ENCODE measurements at regions not wholly inside any gene's neighbourhood (a gene's known extent, or its start where the extent isn't known, plus 50 kb on each side); places are given as distances from the start of the nearest gene placed in this dataset.
"Not testable (repeated sequence)": the region's sequence is repeated elsewhere in the genome, so short reads cannot be mapped to it uniquely, and the experiment has no call there.

DNA sequence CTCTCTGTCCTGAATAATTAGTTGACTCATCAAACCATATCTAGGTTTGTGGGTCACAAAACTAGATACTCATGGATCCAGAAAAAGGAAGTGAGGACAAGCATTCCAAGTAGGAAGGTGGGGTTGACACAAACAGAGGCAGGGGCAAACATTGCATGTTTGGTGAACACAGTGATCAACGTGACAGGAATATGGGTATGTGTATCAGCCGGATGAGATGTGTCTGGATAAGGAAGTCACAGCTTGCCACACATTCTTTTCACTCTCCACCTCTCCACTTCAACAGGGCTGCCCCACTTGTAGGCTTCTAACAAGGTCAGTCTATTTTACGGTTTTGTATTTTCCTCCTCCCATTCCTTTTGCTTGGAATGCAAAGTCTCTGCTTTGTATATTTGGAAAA, 319.0 kb downstream of the CYRIA start:
- no peaks in the 10 kb centered on the region for H3K79me2 ChIP-seq (replicated peaks; ENCODE audit: insufficient read depth, low read length)
- H3K4me3 ChIP-seq (ENCODE audit: low read length) = no peak overlapping the region
- H3K27me3 ChIP-seq (ENCODE audit: insufficient read depth, low read depth, low read length) = no peaks in the 10 kb centered on the region
- no peak overlapping the region for H2AFZ ChIP-seq (ENCODE audit: low read depth, low read length)
- H3K27ac ChIP-seq (ENCODE audit: low read length) = no peak overlapping the region
- H3K9me3 ChIP-seq (ENCODE audit: low read length) = peaks cover 3% of the 10 kb centered on the region
- TF ChIP-seq TAF1 (IDR thresholded peaks at IDR 0.05; ENCODE audit: low read depth) (no peak), POLR2AphosphoS5 (IDR thresholded peaks at IDR 0.05) (no peak), SMC3 (conservative IDR thresholded peaks at IDR 0.05; ENCODE audit: poor library complexity) (no peak), RAD21 (conservative IDR thresholded peaks at IDR 0.05) (no peak), MXI1 (conservative IDR thresholded peaks at IDR 0.05; ENCODE audit: poor library complexity, severe bottlenecking) (no peak), EP300 (conservative IDR thresholded peaks at IDR 0.05; ENCODE audit: poor library complexity, severe bottlenecking) (no peak), EZH2 (IDR thresholded peaks at IDR 0.05; ENCODE audit: borderline replicate concordance, insufficient read depth, low read length, poor library complexity, severe bottlenecking) (no peak)
- TF ChIP-seq, protein P1, sequence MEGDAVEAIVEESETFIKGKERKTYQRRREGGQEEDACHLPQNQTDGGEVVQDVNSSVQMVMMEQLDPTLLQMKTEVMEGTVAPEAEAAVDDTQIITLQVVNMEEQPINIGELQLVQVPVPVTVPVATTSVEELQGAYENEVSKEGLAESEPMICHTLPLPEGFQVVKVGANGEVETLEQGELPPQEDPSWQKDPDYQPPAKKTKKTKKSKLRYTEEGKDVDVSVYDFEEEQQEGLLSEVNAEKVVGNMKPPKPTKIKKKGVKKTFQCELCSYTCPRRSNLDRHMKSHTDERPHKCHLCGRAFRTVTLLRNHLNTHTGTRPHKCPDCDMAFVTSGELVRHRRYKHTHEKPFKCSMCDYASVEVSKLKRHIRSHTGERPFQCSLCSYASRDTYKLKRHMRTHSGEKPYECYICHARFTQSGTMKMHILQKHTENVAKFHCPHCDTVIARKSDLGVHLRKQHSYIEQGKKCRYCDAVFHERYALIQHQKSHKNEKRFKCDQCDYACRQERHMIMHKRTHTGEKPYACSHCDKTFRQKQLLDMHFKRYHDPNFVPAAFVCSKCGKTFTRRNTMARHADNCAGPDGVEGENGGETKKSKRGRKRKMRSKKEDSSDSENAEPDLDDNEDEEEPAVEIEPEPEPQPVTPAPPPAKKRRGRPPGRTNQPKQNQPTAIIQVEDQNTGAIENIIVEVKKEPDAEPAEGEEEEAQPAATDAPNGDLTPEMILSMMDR (IDR thresholded peaks at IDR 0.05; ENCODE audit: poor library complexity, severe bottlenecking) = no peak
- TF ChIP-seq, protein P2, sequence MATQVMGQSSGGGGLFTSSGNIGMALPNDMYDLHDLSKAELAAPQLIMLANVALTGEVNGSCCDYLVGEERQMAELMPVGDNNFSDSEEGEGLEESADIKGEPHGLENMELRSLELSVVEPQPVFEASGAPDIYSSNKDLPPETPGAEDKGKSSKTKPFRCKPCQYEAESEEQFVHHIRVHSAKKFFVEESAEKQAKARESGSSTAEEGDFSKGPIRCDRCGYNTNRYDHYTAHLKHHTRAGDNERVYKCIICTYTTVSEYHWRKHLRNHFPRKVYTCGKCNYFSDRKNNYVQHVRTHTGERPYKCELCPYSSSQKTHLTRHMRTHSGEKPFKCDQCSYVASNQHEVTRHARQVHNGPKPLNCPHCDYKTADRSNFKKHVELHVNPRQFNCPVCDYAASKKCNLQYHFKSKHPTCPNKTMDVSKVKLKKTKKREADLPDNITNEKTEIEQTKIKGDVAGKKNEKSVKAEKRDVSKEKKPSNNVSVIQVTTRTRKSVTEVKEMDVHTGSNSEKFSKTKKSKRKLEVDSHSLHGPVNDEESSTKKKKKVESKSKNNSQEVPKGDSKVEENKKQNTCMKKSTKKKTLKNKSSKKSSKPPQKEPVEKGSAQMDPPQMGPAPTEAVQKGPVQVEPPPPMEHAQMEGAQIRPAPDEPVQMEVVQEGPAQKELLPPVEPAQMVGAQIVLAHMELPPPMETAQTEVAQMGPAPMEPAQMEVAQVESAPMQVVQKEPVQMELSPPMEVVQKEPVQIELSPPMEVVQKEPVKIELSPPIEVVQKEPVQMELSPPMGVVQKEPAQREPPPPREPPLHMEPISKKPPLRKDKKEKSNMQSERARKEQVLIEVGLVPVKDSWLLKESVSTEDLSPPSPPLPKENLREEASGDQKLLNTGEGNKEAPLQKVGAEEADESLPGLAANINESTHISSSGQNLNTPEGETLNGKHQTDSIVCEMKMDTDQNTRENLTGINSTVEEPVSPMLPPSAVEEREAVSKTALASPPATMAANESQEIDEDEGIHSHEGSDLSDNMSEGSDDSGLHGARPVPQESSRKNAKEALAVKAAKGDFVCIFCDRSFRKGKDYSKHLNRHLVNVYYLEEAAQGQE (IDR thresholded peaks at IDR 0.05; ENCODE audit: borderline replicate concordance) = no peak
- H4K20me1 ChIP-seq (ENCODE audit: insufficient read depth) = no peaks in the 10 kb centered on the region
- H3K9me2 ChIP-seq (ENCODE audit: insufficient read depth, low read length) = no peaks in the 10 kb centered on the region
- no peak overlapping the region for H3K9ac ChIP-seq (ENCODE audit: low read length)
- H3K4me2 ChIP-seq (ENCODE audit: low read length) = no peak overlapping the region
- H3F3A ChIP-seq (ENCODE audit: insufficient read depth, low read length, poor library complexity, severe bottlenecking) = no peaks in the 10 kb centered on the region
- no peaks in the 10 kb centered on the region for H3K36me3 ChIP-seq (ENCODE audit: insufficient read depth, low read length)

DNA sequence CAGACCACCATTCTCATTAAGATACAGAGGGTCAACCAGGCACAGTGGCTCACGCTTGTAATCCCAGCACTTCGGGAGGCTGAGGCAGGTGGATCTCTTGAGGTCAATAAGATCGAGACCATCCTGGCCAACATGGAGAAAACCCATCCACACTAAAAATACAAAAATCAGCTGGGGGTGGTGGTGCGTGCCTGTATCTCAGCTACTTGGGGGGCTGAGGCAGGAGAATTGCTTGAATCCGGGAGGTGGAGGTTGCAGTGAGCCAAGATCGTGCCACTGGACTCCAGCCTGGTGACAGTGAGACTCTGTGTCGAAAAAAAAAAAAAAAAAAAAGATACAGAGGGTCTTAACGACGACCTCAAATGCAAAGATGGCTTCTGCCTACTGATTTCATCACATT, 320.4 kb downstream of the CYRIA start:
- H3F3A ChIP-seq (ENCODE audit: insufficient read depth, low read length, poor library complexity, severe bottlenecking); H3K9ac ChIP-seq (ENCODE audit: low read length); H2AFZ ChIP-seq (ENCODE audit: low read depth, low read length); H3K9me3 ChIP-seq (ENCODE audit: low read length); H3K79me2 ChIP-seq (replicated peaks; ENCODE audit: insufficient read depth, low read length); H3K36me3 ChIP-seq (ENCODE audit: insufficient read depth, low read length); H3K9me2 ChIP-seq (ENCODE audit: insufficient read depth, low read length); H3K4me3 ChIP-seq (ENCODE audit: low read length); H3K27me3 ChIP-seq (ENCODE audit: insufficient read depth, low read depth, low read length); H4K20me1 ChIP-seq (ENCODE audit: insufficient read depth); H3K27ac ChIP-seq (ENCODE audit: low read length); H3K4me2 ChIP-seq (ENCODE audit: low read length): not testable (repeated sequence)

DNA sequence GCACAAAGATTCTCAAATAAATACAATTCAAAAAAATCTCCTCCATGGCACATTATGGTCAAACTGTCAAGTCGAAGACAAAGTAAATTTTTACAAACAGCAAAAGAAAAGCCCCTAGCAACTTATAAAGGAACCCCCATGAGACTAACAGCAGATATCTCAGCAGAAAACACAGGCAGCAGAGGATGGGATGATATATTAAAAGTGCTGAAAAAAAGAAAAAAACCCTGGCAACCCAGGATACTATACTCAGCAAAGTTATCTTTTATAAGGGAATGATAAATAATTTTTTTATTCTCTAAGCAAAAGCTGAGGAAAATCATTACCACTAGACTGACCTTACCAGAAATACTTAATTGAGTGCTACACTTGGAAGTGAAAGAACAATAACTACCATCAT, 326.4 kb downstream of the CYRIA start:
- Histone ChIP-seq H2AFZ (ENCODE audit: low read depth, low read length) (no peak overlapping the region), H3K36me3 (ENCODE audit: insufficient read depth, low read length) (no peaks in the 10 kb centered on the region), H3K4me3 (ENCODE audit: low read length) (no peak overlapping the region), H3F3A (ENCODE audit: insufficient read depth, low read length, poor library complexity, severe bottlenecking) (no peaks in the 10 kb centered on the region), H3K9me2 (ENCODE audit: insufficient read depth, low read length) (no peaks in the 10 kb centered on the region), H3K9me3 (ENCODE audit: low read length) (no peaks in the 10 kb centered on the region), H4K20me1 (ENCODE audit: insufficient read depth) (no peaks in the 10 kb centered on the region), H3K9ac (ENCODE audit: low read length) (no peak overlapping the region), H3K27ac (ENCODE audit: low read length) (no peak overlapping the region), H3K79me2 (replicated peaks; ENCODE audit: insufficient read depth, low read length) (no peaks in the 10 kb centered on the region), H3K27me3 (ENCODE audit: insufficient read depth, low read depth, low read length) (no peaks in the 10 kb centered on the region), H3K4me2 (ENCODE audit: low read length) (no peak overlapping the region)
- TF ChIP-seq TAF1 (IDR thresholded peaks at IDR 0.05; ENCODE audit: low read depth) = no peak
- no peak for TF ChIP-seq RAD21 (conservative IDR thresholded peaks at IDR 0.05)
- no peak for TF ChIP-seq SMC3 (conservative IDR thresholded peaks at IDR 0.05; ENCODE audit: poor library complexity)
- TF ChIP-seq POLR2AphosphoS5 (IDR thresholded peaks at IDR 0.05) = no peak
- TF ChIP-seq MXI1 (conservative IDR thresholded peaks at IDR 0.05; ENCODE audit: poor library complexity, severe bottlenecking) = no peak
- TF ChIP-seq, protein P2 (IDR thresholded peaks at IDR 0.05; ENCODE audit: borderline replicate concordance) = no peak
- TF ChIP-seq, protein P1 (IDR thresholded peaks at IDR 0.05; ENCODE audit: poor library complexity, severe bottlenecking) = no peak
- TF ChIP-seq EP300 (conservative IDR thresholded peaks at IDR 0.05; ENCODE audit: poor library complexity, severe bottlenecking) = no peak
- TF ChIP-seq EZH2 (IDR thresholded peaks at IDR 0.05; ENCODE audit: borderline replicate concordance, insufficient read depth, low read length, poor library complexity, severe bottlenecking) = no peak
